ENCODE measurements at regions not wholly inside any gene's neighbourhood (a gene's known extent, or its start where the extent isn't known, plus 50 kb on each side); places are given as distances from the start of the nearest gene placed in this dataset.

- no peak for DNase-seq (ENCODE audit: low spot score)
These were observed 1060.6 kb upstream of the CDH8 start for GRCh38 chr16:63096857-63097256.

GRCh38 chr16:63092736-63093135 lies 1056.5 kb upstream of the CDH8 start:
- no peak for DNase-seq (ENCODE audit: low spot score)

GRCh38 chr16:63082101-63082500 lies 1045.9 kb upstream of the CDH8 start:
- no peak for DNase-seq (ENCODE audit: low spot score)

- DNase-seq (ENCODE audit: low spot score), result no peak
These were observed 1044.5 kb upstream of the CDH8 start for GRCh38 chr16:63080746-63081145.

- DNase-seq (ENCODE audit: low spot score), result no peak
These were observed 1032.8 kb upstream of the CDH8 start for GRCh38 chr16:63069047-63069446.

- DNase-seq (ENCODE audit: low spot score), result no peak
These were observed 1030.9 kb upstream of the CDH8 start for GRCh38 chr16:63067141-63067540.

GRCh38 chr16:63066552-63066951 lies 1030.3 kb upstream of the CDH8 start:
- DNase-seq (ENCODE audit: low spot score), result no peak

- no peak for DNase-seq (ENCODE audit: low spot score)
These were observed 1025.1 kb upstream of the CDH8 start for GRCh38 chr16:63061319-63061718.

- no peak for DNase-seq (ENCODE audit: low spot score)
These were observed 1023.4 kb upstream of the CDH8 start for GRCh38 chr16:63059676-63060075.

- no peak for DNase-seq (ENCODE audit: low spot score)
These were observed 1021.1 kb upstream of the CDH8 start for GRCh38 chr16:63057341-63057740.

- DNase-seq (ENCODE audit: low spot score), result no peak
These were observed 1014.2 kb upstream of the CDH8 start for GRCh38 chr16:63050391-63050790.

- no peak for DNase-seq (ENCODE audit: low spot score)
These were observed 1002.3 kb upstream of the CDH8 start for GRCh38 chr16:63038397-63039106.

GRCh38 chr16:63037761-63038396 lies 1001.6 kb upstream of the CDH8 start:
- DNase-seq (ENCODE audit: low spot score), result no peak

GRCh38 chr16:63018581-63019223 lies 982.5 kb upstream of the CDH8 start:
- DNase-seq (ENCODE audit: low spot score), result no peak

- DNase-seq (ENCODE audit: low spot score), result no peak
These were observed 972.5 kb upstream of the CDH8 start for GRCh38 chr16:63008688-63009087.

GRCh38 chr16:63005356-63005755 lies 969.1 kb upstream of the CDH8 start:
- no peak for DNase-seq (ENCODE audit: low spot score)

GRCh38 chr16:62989480-62989879 lies 953.2 kb upstream of the CDH8 start:
- DNase-seq (ENCODE audit: low spot score), result no peak

- DNase-seq (ENCODE audit: low spot score), result no peak
These were observed 949.5 kb upstream of the CDH8 start for GRCh38 chr16:62985722-62986121.

- no peak for DNase-seq (ENCODE audit: low spot score)
These were observed 942.2 kb upstream of the CDH8 start for GRCh38 chr16:62978451-62978850.

GRCh38 chr16:62977876-62978275 lies 941.6 kb upstream of the CDH8 start:
- no peak for DNase-seq (ENCODE audit: low spot score)

GRCh38 chr16:62974424-62974823 lies 938.2 kb upstream of the CDH8 start:
- no peak for DNase-seq (ENCODE audit: low spot score)

GRCh38 chr16:62970851-62971250 lies 934.6 kb upstream of the CDH8 start:
- DNase-seq (ENCODE audit: low spot score), result no peak

GRCh38 chr16:62969711-62970318 lies 933.6 kb upstream of the CDH8 start:
- DNase-seq (ENCODE audit: low spot score), result no peak
